ENCODE measurements at regions not wholly inside any gene's neighbourhood (a gene's known extent, or its start where the extent isn't known, plus 50 kb on each side); places are given as distances from the start of the nearest gene placed in this dataset.

DNA sequence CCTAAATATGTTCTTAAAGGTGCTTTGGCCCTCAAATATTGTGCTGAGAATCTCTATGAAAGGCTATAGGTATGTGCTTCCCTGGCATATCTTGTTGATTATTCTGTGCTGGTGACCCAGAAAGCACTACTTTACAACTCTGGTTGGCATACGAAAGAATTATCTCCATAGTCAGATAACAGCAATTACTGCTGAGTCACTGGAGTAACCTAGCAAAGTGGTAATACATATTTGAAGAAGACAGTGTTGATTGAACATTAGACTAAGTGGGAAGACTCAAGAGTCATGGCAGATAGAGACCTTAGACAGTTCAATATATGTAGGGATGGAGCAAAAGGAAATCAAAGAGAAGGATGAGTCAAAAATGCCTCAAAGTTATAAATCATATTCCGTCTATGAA is 1978.5 kb upstream of the LRRTM1 start:
- no peak for TF ChIP-seq EZH2phosphoT487 (IDR thresholded peaks at IDR 0.05; ENCODE audit: insufficient read depth, low read depth)
- no peak for TF ChIP-seq EZH2 (IDR thresholded peaks at IDR 0.05; ENCODE audit: insufficient read depth, poor library complexity, severe bottlenecking)
- Histone ChIP-seq H3K27me3 (replicated peaks; ENCODE audit: insufficient read depth) (no peaks in the 10 kb centered on the region), H3K4me1 (ENCODE audit: insufficient read depth) (no peaks in the 10 kb centered on the region), H3K4me3 (no peak overlapping the region), H3K27ac (no peak overlapping the region), H3K4me2 (ENCODE audit: unreplicated experiment) (no peak overlapping the region), H2AFZ (no peak overlapping the region), H3K9me2 (ENCODE audit: insufficient read depth) (no peaks in the 10 kb centered on the region), H4K20me1 (ENCODE audit: insufficient read depth) (no peaks in the 10 kb centered on the region), H3F3A (ENCODE audit: insufficient read depth) (no peaks in the 10 kb centered on the region), H3K9me3 (ENCODE audit: low read depth) (no peaks in the 10 kb centered on the region), H3K36me3 (ENCODE audit: low read depth) (no peaks in the 10 kb centered on the region), H3K9ac (no peak overlapping the region), H3K79me2 (ENCODE audit: insufficient read depth) (no peaks in the 10 kb centered on the region)
- in situ Hi-C loops (cut with MboI), result no loop called here
- DNase-seq, result no peak
- 37 to 43% methylated on average over 2 of the region's 2 CpGs for WGBS, 2 experiments (ENCODE audit: low coverage in 1 of 2, low lambda C conversion rate in 2 of 2, missing lambda C conversion rate in 2 of 2)

DNA sequence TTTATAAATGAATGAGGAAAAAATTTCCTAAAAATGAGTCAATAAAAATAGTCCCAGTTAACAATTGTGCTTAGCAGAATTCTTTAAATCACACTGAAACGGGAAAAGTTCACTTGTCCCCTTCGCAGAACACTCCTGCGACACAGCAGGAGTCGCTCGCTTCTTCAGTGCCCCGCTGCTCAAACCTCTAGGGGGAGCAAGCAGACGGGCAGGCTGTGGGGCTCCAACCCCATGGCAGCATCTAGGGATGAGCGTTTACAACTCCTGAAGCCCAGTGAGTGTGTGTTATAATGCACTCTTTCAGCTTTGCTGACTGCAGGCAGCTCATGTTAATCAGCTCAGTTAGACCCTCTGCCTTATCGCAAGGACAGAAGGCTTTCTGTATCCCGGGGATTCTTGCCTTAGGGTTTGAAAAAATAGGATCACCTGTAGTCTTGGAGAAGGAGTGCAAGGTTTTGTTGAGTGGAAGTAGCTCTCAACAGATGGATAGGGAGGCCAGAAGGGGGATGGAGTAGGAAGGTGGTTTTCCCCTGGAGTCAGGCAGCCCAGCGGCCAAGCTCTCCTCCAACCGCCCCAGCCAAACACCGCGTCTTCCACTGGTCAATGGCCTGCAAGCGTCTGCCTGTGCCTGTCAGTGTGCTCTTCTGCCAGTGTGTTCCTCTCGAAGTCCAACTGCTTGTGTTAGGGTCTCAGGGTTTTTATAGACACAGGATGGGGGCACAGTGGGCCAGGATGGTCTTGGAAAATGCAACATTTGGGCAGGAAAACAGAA is 1977.7 kb upstream of the LRRTM1 start:
- Histone ChIP-seq H3K36me3 (ENCODE audit: low read depth) (no peaks in the 10 kb centered on the region), H3K4me1 (ENCODE audit: insufficient read depth) (no peaks in the 10 kb centered on the region), H3F3A (ENCODE audit: insufficient read depth) (no peaks in the 10 kb centered on the region), H3K27ac (no peak overlapping the region), H2AFZ (no peak overlapping the region), H3K79me2 (ENCODE audit: insufficient read depth) (no peaks in the 10 kb centered on the region), H3K4me2 (ENCODE audit: unreplicated experiment) (no peak overlapping the region), H3K9ac (no peak overlapping the region), H3K4me3 (no peak overlapping the region), H3K9me2 (ENCODE audit: insufficient read depth) (no peaks in the 10 kb centered on the region), H4K20me1 (ENCODE audit: insufficient read depth) (no peaks in the 10 kb centered on the region), H3K27me3 (replicated peaks; ENCODE audit: insufficient read depth) (no peaks in the 10 kb centered on the region), H3K9me3 (ENCODE audit: low read depth) (no peaks in the 10 kb centered on the region)
- in situ Hi-C loops (cut with MboI), result no loop called here
- no peak for DNase-seq
- TF ChIP-seq EZH2 (IDR thresholded peaks at IDR 0.05; ENCODE audit: insufficient read depth, poor library complexity, severe bottlenecking), result no peak
- TF ChIP-seq EZH2phosphoT487 (IDR thresholded peaks at IDR 0.05; ENCODE audit: insufficient read depth, low read depth), result no peak
- 45 to 48% methylated on average over 16 of the region's 16 CpGs for WGBS, 2 experiments (ENCODE audit: low coverage in 1 of 2, low lambda C conversion rate in 2 of 2, missing lambda C conversion rate in 2 of 2)

- no peak overlapping the region for H3K27ac ChIP-seq
- no peak overlapping the region for H2AFZ ChIP-seq
- no peaks in the 10 kb centered on the region for H3K9me3 ChIP-seq (ENCODE audit: low read depth)
- 17 to 28% methylated on average over 1 of the region's 1 CpG for WGBS, 2 experiments (ENCODE audit: low coverage in 1 of 2, low lambda C conversion rate in 2 of 2, missing lambda C conversion rate in 2 of 2)
- H3K27me3 ChIP-seq (replicated peaks; ENCODE audit: insufficient read depth), result no peaks in the 10 kb centered on the region
- H3K9me2 ChIP-seq (ENCODE audit: insufficient read depth), result no peaks in the 10 kb centered on the region
- TF ChIP-seq EZH2phosphoT487 (IDR thresholded peaks at IDR 0.05; ENCODE audit: insufficient read depth, low read depth) (no peak), EZH2 (IDR thresholded peaks at IDR 0.05; ENCODE audit: insufficient read depth, poor library complexity, severe bottlenecking) (no peak)
- no peak overlapping the region for H3K4me2 ChIP-seq (ENCODE audit: unreplicated experiment)
- in situ Hi-C loops (cut with MboI), result no loop called here
- H3K9ac ChIP-seq, result no peak overlapping the region
- H3K4me3 ChIP-seq, result no peak overlapping the region
- H4K20me1 ChIP-seq (ENCODE audit: insufficient read depth), result no peaks in the 10 kb centered on the region
- H3F3A ChIP-seq (ENCODE audit: insufficient read depth), result no peaks in the 10 kb centered on the region
- H3K4me1 ChIP-seq (ENCODE audit: insufficient read depth), result no peaks in the 10 kb centered on the region
- DNase-seq, result no peak
- no peaks in the 10 kb centered on the region for H3K79me2 ChIP-seq (ENCODE audit: insufficient read depth)
- H3K36me3 ChIP-seq (ENCODE audit: low read depth), result no peaks in the 10 kb centered on the region
These were observed 1974.8 kb upstream of the LRRTM1 start for GRCh38 chr2:82279367-82279766.

DNA sequence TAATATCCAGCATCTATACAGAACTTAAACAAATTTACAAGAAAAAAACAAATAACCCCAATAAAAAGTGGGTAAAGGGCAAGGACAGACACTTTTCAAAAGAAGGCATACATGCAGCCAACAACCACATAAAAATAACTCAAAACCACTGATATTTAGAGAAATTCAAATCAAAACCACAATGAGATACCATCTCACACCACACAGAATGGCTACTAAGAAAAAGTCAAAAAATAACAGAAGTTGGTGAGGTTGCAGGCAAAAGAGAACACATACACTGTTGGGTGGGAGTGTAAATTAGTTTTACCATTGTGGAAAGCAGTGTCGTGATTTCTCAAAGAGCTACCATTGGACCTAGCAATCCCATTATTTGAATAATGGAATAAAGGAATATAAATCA is 1973.9 kb upstream of the LRRTM1 start:
- H3K36me3 ChIP-seq (ENCODE audit: low read depth), result no peaks in the 10 kb centered on the region
- H3K9me2 ChIP-seq (ENCODE audit: insufficient read depth), result no peaks in the 10 kb centered on the region
- WGBS, 2 experiments (ENCODE audit: low coverage in 1 of 2, low lambda C conversion rate in 2 of 2, missing lambda C conversion rate in 2 of 2), result 9 to 13% methylated on average over 1 of the region's 1 CpG
- in situ Hi-C loops (cut with MboI), result no loop called here
- no peak for TF ChIP-seq EZH2phosphoT487 (IDR thresholded peaks at IDR 0.05; ENCODE audit: insufficient read depth, low read depth)
- no peak for TF ChIP-seq EZH2 (IDR thresholded peaks at IDR 0.05; ENCODE audit: insufficient read depth, poor library complexity, severe bottlenecking)
- H3K4me3 ChIP-seq, result no peak overlapping the region
- no peak overlapping the region for H3K9ac ChIP-seq
- H3K9me3 ChIP-seq (ENCODE audit: low read depth), result no peaks in the 10 kb centered on the region
- no peaks in the 10 kb centered on the region for H3K27me3 ChIP-seq (replicated peaks; ENCODE audit: insufficient read depth)
- H3F3A ChIP-seq (ENCODE audit: insufficient read depth), result no peaks in the 10 kb centered on the region
- H3K4me1 ChIP-seq (ENCODE audit: insufficient read depth), result no peaks in the 10 kb centered on the region
- no peak for DNase-seq
- no peak overlapping the region for H3K4me2 ChIP-seq (ENCODE audit: unreplicated experiment)
- H4K20me1 ChIP-seq (ENCODE audit: insufficient read depth), result no peaks in the 10 kb centered on the region
- no peaks in the 10 kb centered on the region for H3K79me2 ChIP-seq (ENCODE audit: insufficient read depth)
- no peak overlapping the region for H2AFZ ChIP-seq
- no peak overlapping the region for H3K27ac ChIP-seq

Measured in GM23248 (cell line).